Stimulated activated CD8-positive, alpha-beta memory T cell treated with anti-CD3 and anti-CD28 coated beads, Interleukin-4, amount 100 ng/mL, for 24 hours (primary cell): ENCODE measurements at regions not wholly inside any gene's neighbourhood (a gene's known extent, or its start where the extent isn't known, plus 50 kb on each side); places are given as distances from the start of the nearest gene placed in this dataset.

Source experiments
- DNase-seq: peaks from one replicate; pipeline ENCODE4 v3.0.0-alpha.2; 2020; ENCODE audit warnings: low read depth

DNA sequence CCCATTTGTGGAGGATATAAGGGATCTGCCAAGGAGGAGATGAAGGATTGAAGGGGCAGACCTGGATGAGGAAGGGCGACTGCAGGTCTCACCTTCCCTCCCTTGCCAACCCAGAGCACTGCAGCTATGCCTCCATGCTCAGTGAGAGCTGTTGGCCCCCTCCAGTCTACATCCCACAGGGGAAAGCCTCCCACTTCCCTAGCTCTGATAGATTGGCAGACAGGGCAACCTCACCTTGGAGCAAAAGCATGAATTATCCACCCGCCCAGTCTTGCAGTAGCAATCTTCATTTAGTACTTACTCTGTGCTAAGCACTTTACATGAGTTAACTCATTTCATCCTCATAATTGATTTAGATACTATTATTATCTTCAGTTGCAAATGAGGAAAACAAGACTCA is 70.4 kb upstream of the SMNDC1 start:
- DNase-seq = no peak

DNA sequence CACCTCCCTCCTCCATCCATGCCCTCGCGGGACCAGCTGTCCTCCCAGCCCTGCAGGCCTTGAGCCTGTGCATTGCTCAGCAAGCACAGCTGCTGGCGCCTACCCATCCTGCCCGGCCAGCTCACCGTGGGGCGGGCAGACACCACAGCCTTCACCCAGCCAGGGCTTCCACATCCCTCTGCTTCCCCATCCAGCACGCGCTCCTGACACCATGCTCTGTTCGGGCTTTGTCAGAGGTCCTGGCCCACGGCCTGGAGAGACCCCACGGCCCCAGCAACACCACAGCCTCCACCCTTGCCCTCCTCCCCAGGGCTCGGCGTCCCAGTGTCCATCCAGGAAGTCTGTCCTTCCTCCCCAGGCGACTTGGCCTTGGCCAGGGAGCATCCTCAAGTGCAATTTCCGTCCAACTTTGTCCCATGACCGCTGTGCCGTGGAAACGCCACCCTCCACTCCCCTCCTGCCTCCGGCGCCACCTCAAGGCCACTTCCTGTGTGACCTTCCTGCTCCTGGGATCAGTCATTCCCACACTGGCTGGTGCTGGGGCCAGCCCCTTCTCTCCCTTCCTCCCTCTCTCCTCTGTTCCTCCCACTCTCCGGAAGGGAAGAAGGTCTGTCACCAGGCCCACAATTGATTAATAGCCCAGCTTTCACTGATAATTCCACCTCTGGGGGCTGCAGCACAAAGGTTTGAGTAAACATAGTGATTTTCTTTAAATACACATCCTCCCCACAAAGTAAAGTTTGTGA is 71.5 kb upstream of the SMNDC1 start:
- no peak for DNase-seq

DNA sequence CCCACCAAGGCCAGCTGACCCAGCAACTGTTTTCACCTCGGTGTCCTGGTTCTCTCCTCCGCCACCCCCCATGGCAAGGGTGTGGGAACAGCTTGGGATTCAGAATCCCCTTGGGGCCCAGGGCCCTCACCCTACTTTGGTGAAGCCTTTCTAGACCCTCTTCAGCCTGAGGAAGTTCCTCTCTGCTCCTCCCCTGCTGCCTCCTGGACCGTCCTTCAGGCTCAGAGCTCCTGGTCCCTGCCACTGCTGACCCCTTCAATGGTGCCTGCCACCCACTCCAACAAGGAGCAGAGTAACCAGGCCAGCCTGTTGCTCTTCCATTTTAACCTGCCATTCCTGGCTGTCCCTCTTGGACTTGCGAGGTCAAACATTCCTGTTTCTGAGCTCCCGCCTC is 72.0 kb upstream of the SMNDC1 start:
- DNase-seq = no peak

DNA sequence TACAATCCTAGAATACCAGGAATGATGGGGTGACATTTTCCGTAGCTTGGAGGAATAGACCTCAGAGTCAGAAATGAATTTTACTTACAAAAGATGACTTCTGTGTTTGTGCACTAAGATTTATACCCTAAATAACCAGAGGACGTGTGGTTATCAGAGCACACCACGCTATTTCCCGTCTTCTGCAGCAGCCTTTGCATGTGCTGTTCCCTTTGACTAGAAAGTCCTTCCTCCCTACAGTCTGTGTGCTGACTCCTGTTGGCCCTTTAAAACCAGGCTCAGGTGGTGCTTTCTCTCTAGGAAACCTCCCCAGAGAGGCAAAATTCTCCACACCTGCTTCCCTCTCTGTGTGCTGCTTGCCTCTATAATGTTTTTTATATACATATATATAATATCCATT is 73.3 kb upstream of the SMNDC1 start:
- no peak for DNase-seq

DNA sequence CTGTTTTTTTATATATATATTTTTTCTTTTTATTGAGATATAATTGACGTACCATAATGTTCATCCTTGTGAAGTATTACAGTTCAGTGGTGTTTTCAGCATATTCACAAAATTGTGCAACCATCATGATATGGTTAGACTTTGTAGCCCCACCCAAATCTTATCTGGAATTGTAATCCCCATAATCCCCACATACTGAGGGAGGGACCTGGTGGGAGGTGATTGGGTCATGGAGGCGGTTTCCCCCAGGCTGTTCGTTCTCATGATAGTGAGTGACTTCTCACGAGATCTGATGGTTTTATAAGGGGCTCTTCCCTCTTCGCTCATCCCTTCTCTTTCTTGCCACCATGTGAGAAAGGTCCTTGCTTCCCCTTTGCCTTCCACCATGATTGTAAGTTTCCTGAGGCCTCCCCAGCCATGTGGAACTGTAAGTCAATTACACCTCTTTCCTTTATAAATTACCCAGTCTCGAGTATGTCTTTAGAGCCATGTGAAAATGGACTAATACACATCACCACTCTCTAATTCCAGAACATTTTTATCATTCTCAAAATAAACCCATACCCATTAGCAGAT is 73.9 kb upstream of the SMNDC1 start:
- no peak for DNase-seq

DNA sequence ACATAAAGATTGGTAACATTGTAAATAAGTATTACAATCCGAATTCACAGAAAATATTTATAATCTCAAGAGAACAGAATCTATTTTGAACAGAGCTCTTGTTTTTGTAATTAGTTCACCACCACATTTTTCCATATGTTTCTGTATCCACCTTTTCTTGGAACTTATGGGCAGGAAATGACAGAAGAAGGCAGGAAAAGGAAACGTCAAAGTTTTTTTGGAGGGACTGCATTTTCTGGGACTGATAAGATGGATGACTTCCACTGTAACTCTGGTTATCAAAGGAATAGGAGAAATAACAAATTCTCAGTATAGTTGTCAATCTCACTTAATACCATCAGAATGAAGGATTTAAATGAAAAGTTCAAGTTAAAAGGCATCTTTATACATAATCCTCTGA is 75.1 kb upstream of the SMNDC1 start:
- no peak for DNase-seq

DNA sequence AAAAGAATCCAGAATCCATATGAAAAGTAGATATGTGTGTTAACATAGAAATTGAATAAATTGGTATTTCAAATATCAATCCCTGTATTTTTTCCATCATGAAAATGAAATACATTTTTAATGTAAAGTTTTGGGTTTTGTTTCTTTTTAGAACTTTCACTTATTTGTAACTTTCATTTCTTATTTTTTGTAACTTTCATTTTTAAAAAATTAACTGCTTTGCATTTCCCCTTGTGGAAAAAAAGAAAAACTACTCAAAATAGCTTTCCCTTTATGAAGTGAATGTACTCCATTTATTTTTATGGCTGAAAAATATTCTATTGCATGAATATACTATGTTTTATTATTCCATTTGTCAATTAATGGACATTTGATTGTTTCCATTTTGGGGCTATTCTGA is 75.6 kb upstream of the SMNDC1 start:
- DNase-seq = no peak

DNA sequence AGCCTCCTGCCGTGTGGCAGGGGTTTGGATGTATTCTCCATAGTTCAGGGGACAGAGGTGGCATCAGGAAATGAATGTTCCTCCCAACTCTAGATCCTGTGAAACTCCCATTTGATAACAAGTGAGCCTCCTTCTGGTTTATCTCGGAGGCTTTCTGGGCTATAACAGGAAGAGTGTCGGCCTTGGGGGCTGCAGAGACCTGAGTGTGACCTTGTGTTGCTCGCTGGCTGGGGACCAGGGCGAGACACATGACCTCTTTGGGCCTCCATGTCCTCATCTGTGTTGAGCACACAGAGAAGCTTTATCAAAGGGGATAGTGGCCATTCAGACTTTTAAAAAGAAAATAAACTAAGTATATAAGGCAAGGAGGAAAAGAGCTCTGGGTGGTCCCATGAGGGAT is 78.0 kb upstream of the SMNDC1 start:
- no peak for DNase-seq

DNA sequence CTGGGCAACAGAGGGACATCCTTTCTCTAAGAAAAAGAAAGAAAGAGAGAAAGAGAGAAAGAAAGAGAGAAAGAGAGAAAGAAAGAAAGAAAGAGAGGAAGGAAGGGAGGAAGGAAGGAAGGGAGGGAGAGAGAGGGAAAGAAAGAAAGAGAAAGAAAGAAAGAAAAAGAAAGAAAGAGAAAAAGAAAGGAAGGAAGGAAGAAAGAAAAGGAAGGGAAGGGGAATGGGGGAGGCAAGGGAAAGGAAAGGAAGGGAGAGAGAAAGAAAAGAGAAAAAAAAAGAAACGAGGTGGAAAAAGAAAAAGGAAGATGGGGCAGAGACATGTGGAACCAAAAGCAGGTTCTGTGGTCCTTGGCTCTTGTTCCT is 82.9 kb upstream of the SMNDC1 start:
- DNase-seq = no peak

DNA sequence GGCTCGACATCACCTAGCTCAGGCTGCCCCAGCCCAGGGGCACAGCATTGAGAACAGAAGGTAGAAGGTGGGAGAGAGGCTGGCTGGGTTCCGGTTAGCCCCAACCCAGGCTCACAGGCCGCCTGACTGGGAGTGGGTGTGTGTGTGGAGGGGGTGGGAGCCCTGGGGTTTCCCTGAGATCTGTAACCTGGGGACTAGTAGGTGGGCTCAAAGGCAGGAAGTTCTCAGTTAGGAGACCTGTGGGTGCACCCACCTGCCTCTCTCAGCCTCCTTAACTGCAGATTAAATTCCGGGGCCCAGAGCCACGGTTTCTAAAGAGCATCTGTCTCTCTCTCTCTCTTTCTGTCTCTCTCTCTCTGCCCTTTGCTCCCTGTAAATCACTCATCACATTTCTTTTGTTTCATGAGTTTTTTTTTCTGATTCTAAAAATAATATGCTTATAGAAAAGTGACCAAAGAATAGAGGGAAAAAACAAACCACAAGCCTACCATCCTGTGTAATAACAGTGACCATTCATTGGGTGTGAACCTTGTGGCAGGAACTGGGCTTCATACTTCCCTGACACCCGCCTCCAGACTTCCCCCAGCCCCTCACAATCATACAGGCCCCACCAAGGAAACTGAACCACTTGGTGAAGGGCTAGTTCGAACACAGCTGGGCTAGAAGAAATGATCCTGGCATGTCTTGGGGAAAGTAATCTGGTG is 83.4 kb upstream of the SMNDC1 start:
- DNase-seq = peak; percentile 33

DNA sequence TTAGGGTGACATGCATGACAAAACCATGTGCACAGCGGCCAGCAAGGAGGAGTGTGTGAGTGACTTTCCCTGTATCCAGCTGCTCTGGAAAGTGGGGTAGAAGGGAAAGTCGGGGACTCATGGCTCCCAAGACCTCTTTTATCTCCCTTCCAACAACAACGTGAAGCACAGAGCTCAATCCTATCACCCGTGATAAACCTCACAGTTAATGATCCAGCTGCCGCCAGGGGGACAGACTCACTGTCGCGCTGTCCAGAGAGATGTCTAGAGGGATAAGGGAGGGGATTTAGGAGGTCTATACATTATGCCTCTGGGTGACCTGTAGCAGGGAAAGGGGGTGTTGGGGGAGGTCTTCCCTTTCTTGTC is 84.0 kb upstream of the SMNDC1 start:
- DNase-seq = no peak

DNA sequence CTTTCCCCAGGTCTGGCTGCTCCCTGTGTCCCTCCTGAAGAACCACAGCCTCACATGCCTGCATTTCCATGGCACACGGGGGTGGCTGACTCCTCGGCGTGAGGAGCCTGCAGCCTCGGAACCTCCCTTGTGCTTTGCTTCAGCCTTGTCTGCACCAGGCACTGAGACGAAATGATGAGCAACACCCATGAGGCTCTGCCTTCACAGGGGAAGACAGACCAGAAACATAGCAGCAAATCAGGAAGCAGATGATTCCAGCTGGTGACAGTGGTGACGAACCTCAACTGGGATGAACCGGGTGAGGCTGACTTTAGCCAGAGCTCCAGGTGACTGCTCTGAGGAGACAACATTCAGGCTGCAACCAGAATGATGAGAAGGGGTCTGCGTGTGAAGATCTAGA is 84.5 kb upstream of the SMNDC1 start:
- no peak for DNase-seq

DNA sequence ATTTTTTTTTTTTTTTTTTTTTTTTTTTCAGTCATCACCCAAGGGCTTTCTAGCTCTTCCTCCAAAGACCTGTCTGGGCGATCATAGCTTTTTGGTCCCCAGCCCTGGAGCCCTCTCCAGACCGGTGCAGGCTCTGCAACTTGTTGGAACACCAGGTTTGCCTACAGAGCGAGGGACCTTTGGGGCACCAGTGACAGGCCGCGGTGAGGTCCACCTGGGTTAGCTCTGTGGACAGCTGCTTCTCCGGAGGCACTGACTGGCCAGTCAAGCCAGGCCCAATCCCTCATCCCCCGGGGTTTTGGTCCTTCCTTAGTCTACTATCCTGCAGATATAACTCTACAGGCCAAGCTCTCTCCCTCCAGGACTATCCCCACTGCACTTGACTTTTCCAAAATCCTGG is 86.8 kb upstream of the SMNDC1 start:
- no peak for DNase-seq

DNA sequence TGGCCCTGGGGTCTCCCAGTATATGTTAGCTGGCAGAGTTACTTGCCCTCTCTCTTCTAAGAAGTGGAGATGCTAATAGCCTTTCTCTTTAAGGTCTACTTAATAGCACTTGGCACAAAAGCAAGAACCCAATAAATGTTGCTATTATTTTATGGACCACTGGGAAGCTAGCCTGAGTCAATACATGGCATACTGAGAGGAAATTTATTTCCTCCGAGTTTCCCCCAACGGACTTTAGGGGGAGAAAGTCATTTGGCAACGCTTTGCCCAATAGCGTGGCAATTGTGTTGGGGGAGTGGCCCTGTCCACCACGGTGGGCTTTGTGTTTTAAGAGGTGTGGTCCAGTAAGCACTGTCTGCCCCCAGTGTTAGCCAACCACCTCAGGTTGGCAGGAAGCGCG is 87.4 kb upstream of the SMNDC1 start:
- DNase-seq = no peak

DNA sequence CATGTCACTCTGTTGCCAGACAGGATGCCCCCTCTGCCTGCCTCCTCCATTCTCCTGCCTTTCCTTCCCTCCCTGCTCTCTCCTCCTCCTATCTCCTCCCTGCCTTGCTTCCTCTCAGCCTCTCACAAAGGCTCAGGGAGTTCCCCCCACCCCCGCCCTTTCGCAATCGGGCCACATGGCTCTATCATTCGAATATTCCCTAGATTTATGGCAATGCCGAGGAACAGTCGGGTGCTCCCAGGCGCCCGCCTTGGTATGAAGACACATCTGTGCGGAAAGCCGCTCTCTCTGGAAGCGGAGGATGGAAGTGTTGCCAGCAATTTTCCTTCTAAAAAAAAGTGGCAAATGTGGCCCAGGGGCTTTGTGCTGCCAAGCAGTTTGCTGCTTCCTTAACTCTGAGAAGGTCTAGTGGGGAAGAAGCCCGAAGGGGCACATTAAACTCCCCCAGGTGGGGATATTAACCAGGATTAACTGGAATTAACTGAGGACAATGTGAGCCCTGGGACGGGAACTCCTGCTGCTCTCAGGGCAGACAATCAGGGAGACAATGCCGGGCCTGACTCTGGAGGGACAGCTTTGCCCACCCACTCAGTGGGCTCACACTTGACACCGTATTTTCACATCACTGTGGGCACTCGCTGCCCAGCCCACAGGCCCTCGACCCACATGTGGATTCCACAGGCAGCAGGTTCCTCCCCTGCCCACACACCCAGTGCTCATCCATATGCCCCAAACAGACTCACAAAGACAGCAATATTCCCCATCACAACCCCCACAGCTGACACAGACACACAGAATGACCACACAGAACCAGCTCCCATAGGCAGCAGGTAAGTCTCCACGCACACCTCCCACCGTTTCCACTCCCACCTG is 88.4 kb upstream of the SMNDC1 start:
- DNase-seq = no peak

DNA sequence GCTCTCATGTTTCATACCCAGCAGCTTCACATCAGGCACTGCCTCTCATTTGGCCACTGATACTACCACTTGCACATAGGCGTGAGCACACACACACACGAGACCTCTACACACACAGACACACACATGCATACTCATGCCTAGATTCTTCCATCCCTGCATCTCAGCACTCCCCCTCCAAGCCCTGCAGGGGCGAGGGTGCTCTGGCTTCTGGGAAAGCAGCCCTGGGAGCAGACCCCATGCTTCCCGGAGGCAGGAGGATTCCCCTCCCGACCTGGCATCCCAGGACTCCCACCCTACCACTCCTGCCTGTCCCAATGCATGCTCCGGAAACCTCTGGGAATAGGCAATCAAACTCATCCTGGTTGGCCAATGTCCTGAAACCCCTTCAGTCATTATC is 89.1 kb upstream of the SMNDC1 start:
- no peak for DNase-seq

DNA sequence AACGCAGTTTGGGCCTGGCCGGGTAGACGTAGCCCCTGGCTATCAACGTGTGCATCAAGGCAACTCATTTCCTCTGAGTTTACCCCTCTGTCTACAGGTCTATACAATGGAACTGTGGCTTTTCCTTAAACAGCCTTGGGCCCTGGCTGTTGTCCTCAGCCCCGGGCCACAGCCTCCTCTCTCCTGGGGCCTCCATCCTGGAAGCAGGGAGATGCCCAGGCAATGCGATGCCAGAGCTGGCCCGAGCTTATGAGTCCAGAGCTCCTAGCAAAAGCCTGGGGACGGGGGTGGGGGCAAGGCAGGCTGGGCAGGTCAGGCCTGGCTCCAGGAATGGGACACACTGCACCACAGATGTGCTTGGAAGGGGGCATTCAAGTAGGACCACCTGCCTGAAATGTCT is 89.6 kb upstream of the SMNDC1 start:
- no peak for DNase-seq

DNA sequence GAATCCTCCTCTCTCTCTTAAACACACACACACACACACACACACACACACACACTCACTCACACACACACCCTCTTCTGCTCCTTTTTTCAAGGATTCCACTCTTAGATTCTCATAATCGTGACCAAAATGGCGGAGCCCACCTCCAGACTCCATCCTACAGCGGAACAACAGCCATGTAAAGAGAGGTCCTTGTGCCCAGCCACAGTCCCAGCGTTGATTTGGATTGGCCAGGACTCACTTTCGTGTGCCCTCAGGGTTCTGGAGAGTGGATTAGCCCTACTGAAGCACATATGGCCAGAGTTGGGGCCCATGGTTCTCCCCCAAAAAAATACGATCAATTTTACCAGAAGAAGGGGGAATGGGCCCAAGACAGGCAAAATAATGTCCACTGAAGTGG is 90.2 kb upstream of the SMNDC1 start:
- no peak for DNase-seq

DNA sequence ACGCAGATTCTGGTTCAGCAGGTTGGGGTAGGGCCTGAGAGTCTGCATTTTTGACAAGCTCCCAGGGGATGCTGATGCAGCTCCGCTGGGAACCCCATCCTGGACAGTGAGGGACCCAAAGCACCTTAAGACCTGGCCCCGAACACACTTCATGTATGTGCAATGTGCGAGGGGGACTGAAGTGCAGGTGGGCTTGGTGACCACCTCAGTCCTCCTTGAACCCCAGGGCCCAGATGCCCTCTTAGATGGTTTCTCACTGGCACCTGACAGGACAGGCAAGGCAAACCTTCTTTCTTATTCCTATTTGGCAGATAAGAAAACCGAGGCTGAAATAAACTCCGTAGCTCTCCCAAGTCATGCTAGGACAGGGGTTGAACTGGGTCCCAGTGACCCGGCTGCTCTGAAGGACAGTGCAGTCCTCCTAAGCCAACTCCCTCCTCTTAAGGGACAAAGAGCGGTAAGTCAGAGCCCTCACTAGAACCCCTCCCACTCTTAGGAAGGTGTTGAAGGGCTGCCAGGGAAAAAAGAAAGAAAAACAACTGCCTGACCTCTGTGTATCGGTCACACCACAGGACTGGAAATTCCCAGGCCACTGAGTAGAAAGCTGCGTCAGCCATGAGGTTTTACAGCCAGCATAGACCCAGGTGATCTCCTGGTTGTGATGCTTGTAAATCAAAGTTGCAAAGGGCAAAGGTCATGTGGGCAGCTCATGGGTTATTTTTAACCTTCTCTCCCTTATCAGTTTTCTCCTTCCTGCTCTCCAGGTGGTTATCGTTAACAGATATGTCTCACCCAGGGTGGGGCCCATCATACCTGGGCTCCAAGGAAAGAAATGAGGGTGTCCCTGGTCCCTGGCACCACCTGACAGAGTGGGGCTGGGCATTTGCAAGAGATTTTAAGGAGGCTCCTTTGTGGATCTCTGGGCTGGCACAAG is 90.9 kb upstream of the SMNDC1 start:
- DNase-seq = no peak

DNA sequence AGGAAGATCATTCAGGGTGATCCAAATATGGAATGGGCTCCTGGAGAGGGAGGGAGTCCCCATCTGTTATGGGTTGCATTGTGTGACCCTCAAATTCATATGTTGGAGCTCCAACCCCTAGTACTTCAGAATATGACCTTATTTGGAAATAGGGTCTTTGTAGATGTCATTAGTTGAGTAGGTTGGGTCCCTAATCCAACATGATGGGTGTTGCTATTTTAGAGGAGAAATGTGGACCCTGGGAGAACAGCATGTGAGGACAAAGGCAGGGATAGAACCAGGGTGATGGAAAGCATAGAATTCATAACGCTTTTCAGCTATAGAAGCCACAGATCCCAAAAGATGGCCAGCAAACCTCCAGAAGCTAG is 91.5 kb upstream of the SMNDC1 start:
- DNase-seq = no peak

DNA sequence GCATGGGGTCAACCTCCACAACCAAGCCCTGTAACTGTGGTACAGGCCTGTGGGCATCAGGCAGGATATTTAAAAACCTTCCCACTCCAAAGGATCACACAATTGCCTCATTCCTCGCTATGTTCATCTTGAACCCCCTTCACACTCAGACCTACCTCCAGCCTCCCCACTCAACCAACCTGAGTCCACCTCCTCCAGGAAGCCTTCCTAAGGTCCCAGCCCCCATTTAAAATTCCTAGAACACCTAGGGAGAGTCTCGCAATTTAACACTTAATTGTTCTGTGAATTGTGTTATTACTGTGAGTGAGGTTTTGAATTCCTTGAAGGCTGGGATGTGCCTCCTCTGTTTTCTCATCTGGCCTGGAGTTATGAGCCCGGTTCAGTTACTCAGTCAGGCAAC is 93.1 kb upstream of the SMNDC1 start:
- DNase-seq = no peak
